Breast epithelium (tissue), 3 donors: ENCODE measurements at regions not wholly inside any gene's neighbourhood (a gene's known extent, or its start where the extent isn't known, plus 50 kb on each side); places are given as distances from the start of the nearest gene placed in this dataset.

ENCODE experiments used
- POLR2A ChIP-seq: fragments of 450-650 bp; IDR thresholded peaks from one replicate; pipeline ENCODE4 v1.6.1; 2016; ENCODE audit warnings: antibody characterized with exemption, mild to moderate bottlenecking, moderate library complexity
- POLR2AphosphoS5 ChIP-seq, 3 donors: sonication (generic); formaldehyde crosslinking; IDR thresholded peaks; one replicate each; pipeline ENCODE4 v1.6.1; 2017; ENCODE audit warnings: antibody characterized with exemption in 3 of 3
- TF ChIP-seq, protein P1 (sequence below), 3 donors: fragments of 450-650 bp; IDR thresholded peaks; one replicate each; pipeline ENCODE4 v1.5.1; 2016 to 2017; ENCODE audit warnings: antibody characterized with exemption in 3 of 3, mild to moderate bottlenecking in 3 of 3, moderate library complexity in 3 of 3

DNA sequence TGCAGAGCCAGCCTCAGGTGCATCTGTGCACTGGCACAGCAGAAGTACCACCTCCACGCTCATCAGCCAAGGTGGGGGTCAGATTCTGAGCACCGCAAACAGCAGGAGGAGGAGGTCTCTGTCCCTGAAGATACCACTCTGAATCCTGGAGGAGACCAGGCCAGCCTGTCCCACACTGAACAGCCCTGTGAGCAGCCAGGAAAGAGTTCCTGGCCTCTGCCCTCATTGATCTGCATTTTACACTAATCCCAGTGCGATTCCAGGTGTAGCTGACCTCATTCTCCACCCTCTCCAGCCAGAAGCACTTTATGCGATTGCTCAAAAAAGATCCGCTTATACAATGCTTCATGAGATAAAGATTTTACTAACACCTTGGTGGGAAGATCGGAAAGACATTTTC is 99.1 kb upstream of the CACUL1 start:
- TF ChIP-seq, protein P1, sequence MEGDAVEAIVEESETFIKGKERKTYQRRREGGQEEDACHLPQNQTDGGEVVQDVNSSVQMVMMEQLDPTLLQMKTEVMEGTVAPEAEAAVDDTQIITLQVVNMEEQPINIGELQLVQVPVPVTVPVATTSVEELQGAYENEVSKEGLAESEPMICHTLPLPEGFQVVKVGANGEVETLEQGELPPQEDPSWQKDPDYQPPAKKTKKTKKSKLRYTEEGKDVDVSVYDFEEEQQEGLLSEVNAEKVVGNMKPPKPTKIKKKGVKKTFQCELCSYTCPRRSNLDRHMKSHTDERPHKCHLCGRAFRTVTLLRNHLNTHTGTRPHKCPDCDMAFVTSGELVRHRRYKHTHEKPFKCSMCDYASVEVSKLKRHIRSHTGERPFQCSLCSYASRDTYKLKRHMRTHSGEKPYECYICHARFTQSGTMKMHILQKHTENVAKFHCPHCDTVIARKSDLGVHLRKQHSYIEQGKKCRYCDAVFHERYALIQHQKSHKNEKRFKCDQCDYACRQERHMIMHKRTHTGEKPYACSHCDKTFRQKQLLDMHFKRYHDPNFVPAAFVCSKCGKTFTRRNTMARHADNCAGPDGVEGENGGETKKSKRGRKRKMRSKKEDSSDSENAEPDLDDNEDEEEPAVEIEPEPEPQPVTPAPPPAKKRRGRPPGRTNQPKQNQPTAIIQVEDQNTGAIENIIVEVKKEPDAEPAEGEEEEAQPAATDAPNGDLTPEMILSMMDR (IDR thresholded peaks at IDR 0.05), result no peak
- TF ChIP-seq POLR2A, result no peak
- TF ChIP-seq POLR2AphosphoS5 (IDR thresholded peaks at IDR 0.05), result no peak
